Neuron (in vitro differentiated cells): ENCODE measurements at regions not wholly inside any gene's neighbourhood (a gene's known extent, or its start where the extent isn't known, plus 50 kb on each side); places are given as distances from the start of the nearest gene placed in this dataset.
"Not testable (repeated sequence)": the region's sequence is repeated elsewhere in the genome, so short reads cannot be mapped to it uniquely, and the experiment has no call there.

Source experiments
- H2AFZ ChIP-seq: one replicate; pipeline ENCODE4 v1.6.1; 2013; ENCODE audit warnings: low read depth, mild to moderate bottlenecking, inconsistent platforms, low read length, moderate library complexity
- H3K27me3 ChIP-seq: one replicate; pipeline ENCODE4 v1.6.1; 2013; ENCODE audit warnings: low read length; ENCODE audit not compliant: insufficient read depth
- H3K36me3 ChIP-seq: one replicate; pipeline ENCODE4 v1.6.1; 2013; ENCODE audit warnings: low read length; ENCODE audit not compliant: insufficient read depth
- H3K4me1 ChIP-seq: one replicate; pipeline ENCODE4 v1.6.1; 2013; ENCODE audit warnings: low read length; ENCODE audit not compliant: insufficient read depth
- H3K4me3 ChIP-seq: 2 replicates; pipeline ENCODE4 v1.5.1; 2013; ENCODE audit warnings: mild to moderate bottlenecking, low read length, moderate library complexity
- H3K9me3 ChIP-seq: one replicate; pipeline ENCODE4 v1.6.1; 2013; ENCODE audit warnings: low read length

DNA sequence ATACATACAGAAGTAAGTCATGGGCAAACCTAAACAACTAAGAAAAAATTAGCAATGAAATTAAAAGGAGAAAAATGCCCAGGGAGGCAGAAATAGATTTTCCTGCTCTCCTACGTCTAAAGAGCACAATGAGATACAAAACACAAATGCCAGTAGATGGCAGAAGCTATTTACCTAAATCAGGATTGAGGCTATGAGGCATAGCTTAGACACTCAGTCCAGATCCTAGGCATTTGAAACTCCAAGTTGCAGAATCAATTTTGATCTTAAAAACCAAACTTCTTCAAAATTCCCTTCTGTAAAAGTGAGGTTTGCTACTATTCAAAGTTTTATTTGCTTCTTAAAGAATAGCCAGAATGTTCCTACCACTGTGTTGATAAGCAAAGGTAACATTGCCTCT, 368.6 kb downstream of the DAD1 start:
- Histone ChIP-seq H2AFZ (no peak overlapping the region), H3K4me1 (no peaks in the 10 kb centered on the region), H3K27me3 (no peaks in the 10 kb centered on the region), H3K4me3 (no peak overlapping the region), H3K36me3 (no peaks in the 10 kb centered on the region), H3K9me3 (no peaks in the 10 kb centered on the region)

DNA sequence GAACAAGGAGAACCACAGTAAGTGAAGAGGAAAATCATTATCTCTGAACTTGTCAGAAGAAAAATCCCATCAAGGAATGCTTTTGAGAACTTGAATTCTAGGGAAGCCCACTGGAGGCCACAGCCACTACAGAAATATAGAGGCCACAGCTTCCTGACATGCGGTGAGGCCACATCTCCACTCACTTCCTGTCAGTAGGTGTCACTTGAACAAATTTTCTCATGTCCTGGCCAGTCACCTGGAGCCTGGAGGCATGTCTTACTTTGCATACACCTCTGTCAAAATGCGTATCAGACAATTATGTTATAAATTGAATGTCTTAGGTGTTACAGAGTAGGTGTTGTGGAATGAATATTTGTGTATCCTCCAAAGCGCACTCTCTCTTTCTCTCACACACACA, 370.3 kb downstream of the DAD1 start:
- Histone ChIP-seq H3K9me3 (no peaks in the 10 kb centered on the region), H3K36me3 (no peaks in the 10 kb centered on the region), H3K27me3 (no peaks in the 10 kb centered on the region), H2AFZ (no peak overlapping the region), H3K4me3 (no peak overlapping the region), H3K4me1 (no peaks in the 10 kb centered on the region)

DNA sequence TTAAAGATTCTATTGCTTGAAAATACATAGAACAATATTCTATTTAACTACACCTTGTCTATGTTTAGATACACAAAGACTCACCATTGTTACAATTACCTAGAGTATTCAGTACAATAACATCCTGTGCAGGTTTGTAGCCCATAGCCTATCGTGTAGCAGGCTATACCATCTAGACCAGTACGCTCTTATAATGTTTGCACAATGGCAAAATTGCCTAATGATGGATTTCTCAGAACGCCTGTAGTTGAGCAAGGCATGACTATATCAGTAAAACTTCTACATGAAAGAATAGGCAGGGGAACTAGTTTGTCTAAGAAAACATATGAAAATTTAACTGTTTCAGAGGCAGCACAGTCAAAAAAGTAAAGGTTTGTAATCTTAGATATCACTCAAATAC, 375.9 kb downstream of the DAD1 start:
- Histone ChIP-seq H3K36me3 (no peaks in the 10 kb centered on the region), H3K27me3 (no peaks in the 10 kb centered on the region), H3K4me1 (no peaks in the 10 kb centered on the region), H2AFZ (no peak overlapping the region), H3K4me3 (no peak overlapping the region), H3K9me3 (no peaks in the 10 kb centered on the region)

- Histone ChIP-seq H3K9me3 (no peaks in the 10 kb centered on the region), H3K4me3 (no peak overlapping the region), H3K4me1 (no peaks in the 10 kb centered on the region), H3K27me3 (no peaks in the 10 kb centered on the region), H3K36me3 (no peaks in the 10 kb centered on the region), H2AFZ (no peak overlapping the region)
Observed at GRCh38 chr14:22210906-22211305, 378.1 kb downstream of the DAD1 start.

GRCh38 chr14:22210026-22210425, 379.0 kb downstream of the DAD1 start:
- H2AFZ ChIP-seq, result no peak overlapping the region
- no peaks in the 10 kb centered on the region for H3K4me1 ChIP-seq
- no peak overlapping the region for H3K4me3 ChIP-seq
- no peaks in the 10 kb centered on the region for H3K27me3 ChIP-seq
- no peaks in the 10 kb centered on the region for H3K9me3 ChIP-seq
- no peaks in the 10 kb centered on the region for H3K36me3 ChIP-seq

DNA sequence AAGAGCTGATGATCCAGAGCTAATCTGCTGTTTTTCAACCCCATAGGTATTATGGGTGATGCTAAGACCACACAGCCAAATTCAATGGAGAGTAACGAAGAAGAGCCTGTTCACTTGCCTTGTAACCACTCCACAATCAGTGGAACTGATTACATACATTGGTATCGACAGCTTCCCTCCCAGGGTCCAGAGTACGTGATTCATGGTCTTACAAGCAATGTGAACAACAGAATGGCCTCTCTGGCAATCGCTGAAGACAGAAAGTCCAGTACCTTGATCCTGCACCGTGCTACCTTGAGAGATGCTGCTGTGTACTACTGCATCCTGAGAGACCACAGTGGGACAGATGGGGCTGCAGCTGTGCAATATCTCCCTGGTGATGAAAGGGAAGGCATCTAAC, 386.0 kb downstream of the DAD1 start:
- Histone ChIP-seq H3K4me3 (no peak overlapping the region), H3K4me1 (no peaks in the 10 kb centered on the region), H3K36me3 (no peaks in the 10 kb centered on the region)

GRCh38 chr14:22202313-22202712, 386.7 kb downstream of the DAD1 start:
- Histone ChIP-seq H3K4me1 (no peaks in the 10 kb centered on the region), H2AFZ (no peak overlapping the region), H3K36me3 (no peaks in the 10 kb centered on the region), H3K9me3 (no peaks in the 10 kb centered on the region), H3K27me3 (no peaks in the 10 kb centered on the region), H3K4me3 (no peak overlapping the region)

More for the DNA sequence above, 386.0 kb downstream of the DAD1 start:
- H3K9me3 ChIP-seq, result no peaks in the 10 kb centered on the region
- H3K27me3 ChIP-seq, result no peaks in the 10 kb centered on the region
- peak overlapping the region; percentile 26 for H2AFZ ChIP-seq

DNA sequence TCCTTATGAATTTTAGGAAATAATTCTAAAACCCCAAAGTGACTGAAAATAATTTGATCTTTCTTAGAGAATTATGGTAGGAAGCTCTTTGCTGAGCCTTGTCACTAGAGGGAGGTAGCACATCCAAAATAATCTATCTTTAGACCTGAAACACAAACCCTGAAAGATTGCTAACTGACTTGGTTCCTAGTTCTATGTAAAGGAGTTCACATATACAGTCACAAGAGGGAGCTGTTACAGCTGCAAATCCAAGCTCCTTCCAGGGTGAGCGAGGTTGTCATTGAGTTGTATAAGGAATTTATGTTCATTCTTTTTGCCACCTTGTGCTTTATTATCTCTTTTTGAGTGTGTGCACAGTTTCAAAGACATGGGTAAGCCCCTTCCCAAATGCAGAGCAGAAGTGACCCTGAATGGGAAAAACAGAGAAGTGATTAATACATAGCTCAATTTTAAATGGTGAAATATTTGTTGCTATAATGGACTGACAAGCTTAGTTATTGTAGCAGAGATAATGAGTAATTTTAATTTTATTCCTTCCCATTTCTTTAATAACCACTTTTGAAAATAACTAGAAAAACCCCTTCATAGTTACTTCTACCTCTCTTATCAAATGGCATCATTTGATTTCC, 387.9 kb downstream of the DAD1 start:
- Histone ChIP-seq H3K9me3 (no peaks in the 10 kb centered on the region), H3K4me3 (no peak overlapping the region), H3K4me1 (no peaks in the 10 kb centered on the region), H3K27me3 (no peaks in the 10 kb centered on the region), H2AFZ (no peak overlapping the region), H3K36me3 (no peaks in the 10 kb centered on the region)

- H3K9me3 ChIP-seq, H3K36me3 ChIP-seq, H3K4me1 ChIP-seq, H3K4me3 ChIP-seq, H3K27me3 ChIP-seq, H2AFZ ChIP-seq: not testable (repeated sequence)
Observed at GRCh38 chr14:22200131-22200530, 388.9 kb downstream of the DAD1 start.

DNA sequence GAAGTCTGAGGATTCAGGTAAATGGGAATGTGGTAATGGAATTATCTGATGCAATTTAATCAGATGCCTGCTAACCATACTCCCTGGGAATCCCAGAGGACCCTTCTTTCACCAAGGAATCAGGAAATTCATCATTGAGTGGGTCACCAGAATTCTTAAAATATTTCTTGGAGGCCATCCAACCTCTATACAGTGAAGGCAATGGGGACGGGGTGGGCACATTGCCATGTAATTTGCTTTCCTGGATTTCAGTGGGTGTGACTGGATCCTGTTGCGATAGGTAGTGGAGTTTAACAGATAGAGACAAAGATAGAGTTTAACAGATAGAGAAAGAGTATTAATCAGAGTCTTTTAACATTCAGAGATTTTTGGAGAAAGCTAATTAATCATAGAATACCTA, 394.4 kb downstream of the DAD1 start:
- Histone ChIP-seq H3K4me3 (no peak overlapping the region), H3K4me1 (no peaks in the 10 kb centered on the region), H3K36me3 (no peaks in the 10 kb centered on the region), H3K27me3 (peaks cover 2% of the 10 kb centered on the region), H3K9me3 (no peaks in the 10 kb centered on the region), H2AFZ (no peak overlapping the region)

DNA sequence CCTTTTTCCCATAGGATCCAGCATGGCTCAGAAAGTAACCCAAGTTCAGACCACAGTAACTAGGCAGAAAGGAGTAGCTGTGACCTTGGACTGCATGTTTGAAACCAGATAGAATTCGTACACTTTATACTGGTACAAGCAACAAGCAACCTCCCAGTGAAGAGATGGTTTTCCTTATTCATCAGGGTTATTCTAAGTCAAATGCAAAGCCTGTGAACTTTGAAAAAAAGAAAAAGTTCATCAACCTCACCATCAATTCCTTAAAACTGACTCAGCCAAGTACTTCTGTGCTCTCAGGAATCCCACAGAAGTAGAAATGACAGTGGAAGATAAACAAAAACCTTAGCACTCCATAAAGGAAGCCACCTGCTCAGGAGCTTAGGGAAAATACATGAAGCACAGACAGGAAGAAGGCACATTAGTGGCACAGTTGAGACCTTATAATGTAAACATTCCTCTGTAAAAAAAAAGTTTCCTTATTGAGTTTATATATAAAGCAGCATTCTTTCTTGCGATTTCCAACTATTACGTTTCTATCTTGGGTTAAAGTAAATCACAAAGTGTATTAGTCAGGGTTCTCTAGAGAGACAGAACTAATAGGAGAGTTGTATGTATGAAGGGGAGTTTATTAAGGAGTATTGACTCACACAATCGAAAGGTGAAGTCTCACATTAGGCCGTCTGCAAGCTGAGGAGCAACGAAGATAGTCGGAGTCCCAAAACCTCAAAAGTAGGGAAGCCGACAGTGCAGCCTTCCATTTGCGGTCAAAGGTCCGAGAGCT, 398.4 kb downstream of the DAD1 start:
- Histone ChIP-seq H2AFZ (no peak overlapping the region), H3K27me3 (peaks cover 2% of the 10 kb centered on the region), H3K36me3 (no peaks in the 10 kb centered on the region), H3K9me3 (no peaks in the 10 kb centered on the region), H3K4me3 (no peak overlapping the region), H3K4me1 (no peaks in the 10 kb centered on the region)

DNA sequence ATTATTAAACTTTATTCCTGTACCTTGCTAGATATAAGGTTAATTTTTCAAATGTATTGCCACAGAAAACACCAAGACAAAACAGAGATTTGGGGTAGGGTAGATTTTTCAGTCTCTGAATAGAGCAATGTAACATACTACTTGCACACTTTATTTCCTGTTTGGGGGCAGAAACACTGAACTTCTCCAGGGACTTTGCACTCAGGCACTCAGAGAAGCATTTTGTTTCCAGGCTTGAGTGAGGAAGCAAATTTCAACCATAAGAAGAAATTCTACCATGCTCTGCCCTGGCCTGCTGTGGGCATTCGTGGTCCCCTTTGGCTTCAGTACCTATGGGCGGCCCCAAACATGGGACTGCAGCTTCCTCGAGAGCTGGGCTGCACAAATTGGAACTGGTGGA, 399.1 kb downstream of the DAD1 start:
- Histone ChIP-seq H3K4me3 (no peak overlapping the region), H3K36me3 (no peaks in the 10 kb centered on the region), H2AFZ (no peak overlapping the region), H3K4me1 (no peaks in the 10 kb centered on the region), H3K9me3 (no peaks in the 10 kb centered on the region), H3K27me3 (peaks cover 2% of the 10 kb centered on the region)

DNA sequence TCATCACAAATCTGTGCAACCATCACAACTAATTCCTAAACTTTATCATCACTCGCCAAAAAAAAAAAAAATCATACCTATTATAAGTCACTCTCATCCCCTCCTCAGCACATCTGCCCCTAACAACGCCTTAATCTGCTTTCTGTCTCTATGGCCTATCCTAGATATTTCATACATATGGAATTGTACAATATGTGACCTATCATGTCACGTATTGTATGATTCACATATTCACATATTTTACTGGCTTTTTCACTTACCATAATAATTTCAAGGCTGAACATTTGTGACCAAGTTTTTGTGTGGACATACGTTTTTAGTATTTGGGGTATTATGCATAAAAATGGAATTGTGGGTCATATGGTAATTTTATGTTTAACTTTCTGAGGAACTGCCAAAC, 400.7 kb downstream of the DAD1 start:
- peaks cover 2% of the 10 kb centered on the region for H3K27me3 ChIP-seq
- H3K9me3 ChIP-seq, result no peaks in the 10 kb centered on the region
- no peak overlapping the region for H3K4me3 ChIP-seq
- no peaks in the 10 kb centered on the region for H3K36me3 ChIP-seq
- H3K4me1 ChIP-seq, result no peaks in the 10 kb centered on the region
- no peak overlapping the region for H2AFZ ChIP-seq

- Histone ChIP-seq H3K4me3 (no peak overlapping the region), H3K4me1 (no peaks in the 10 kb centered on the region), H3K27me3 (peaks cover 2% of the 10 kb centered on the region), H2AFZ (no peak overlapping the region), H3K36me3 (no peaks in the 10 kb centered on the region), H3K9me3 (no peaks in the 10 kb centered on the region)
Observed at GRCh38 chr14:22185789-22186188, 403.2 kb downstream of the DAD1 start.
